G401 (cell line): ENCODE measurements at regions not wholly inside any gene's neighbourhood (a gene's known extent, or its start where the extent isn't known, plus 50 kb on each side); places are given as distances from the start of the nearest gene placed in this dataset.

Source experiments
- DNase-seq: peaks from one replicate; pipeline ENCODE4 v3.0.0-alpha.2; 2015; ENCODE audit warnings: low spot score
- in situ Hi-C: cut with HindIII; loops from 2 replicates; pipeline ENCODE4 v1.10.0; 2016; ENCODE audit warnings: low sequenced_read_pairs, mixed read lengths

GRCh38 chr11:27217496-27217895, 145.5 kb downstream of the CCDC34 start:
- DNase-seq = no peak
- in situ Hi-C loops = no loop called here

DNA sequence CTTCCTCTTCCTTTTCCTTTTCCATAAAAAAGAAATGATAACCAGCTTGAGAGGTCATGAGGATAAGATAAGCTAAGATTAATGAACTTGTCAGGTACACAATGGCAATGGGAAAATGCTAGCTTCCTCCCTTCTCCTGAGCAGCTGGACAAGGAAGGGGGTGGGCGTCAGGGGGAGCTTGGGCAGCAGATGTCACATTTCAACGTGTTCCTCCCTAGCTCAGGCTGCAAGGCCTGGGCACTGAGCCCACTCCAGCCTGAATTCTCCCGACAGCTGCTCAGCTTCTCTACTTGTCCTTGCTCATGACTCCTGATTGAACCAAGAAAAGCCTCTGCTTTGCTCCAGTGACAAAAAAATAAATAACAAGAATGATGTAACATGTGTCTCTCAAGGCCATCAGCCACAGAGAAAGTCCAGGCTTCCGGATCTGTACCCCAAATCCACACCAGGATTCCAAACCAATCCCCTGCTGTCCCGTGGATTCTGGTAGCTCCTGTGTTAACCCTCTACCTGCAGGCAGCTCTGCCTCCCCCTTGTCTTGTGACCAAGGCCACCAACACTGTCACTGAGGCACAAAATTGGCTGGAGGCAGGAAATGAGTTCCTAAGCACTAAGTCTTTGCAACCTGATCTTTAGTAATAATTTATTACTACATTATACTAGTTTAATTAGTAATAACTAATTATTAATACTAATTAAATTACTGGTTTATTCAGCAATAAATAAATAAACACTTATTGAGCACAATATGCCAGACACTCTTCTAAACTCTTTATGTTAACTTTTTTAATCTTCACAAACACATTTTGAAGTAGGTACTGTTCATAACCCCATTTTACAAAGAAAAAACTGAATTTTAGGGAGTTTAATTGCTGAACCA, 146.5 kb downstream of the CCDC34 start:
- peak; percentile 67 for DNase-seq
- in situ Hi-C loops = no loop called here

DNA sequence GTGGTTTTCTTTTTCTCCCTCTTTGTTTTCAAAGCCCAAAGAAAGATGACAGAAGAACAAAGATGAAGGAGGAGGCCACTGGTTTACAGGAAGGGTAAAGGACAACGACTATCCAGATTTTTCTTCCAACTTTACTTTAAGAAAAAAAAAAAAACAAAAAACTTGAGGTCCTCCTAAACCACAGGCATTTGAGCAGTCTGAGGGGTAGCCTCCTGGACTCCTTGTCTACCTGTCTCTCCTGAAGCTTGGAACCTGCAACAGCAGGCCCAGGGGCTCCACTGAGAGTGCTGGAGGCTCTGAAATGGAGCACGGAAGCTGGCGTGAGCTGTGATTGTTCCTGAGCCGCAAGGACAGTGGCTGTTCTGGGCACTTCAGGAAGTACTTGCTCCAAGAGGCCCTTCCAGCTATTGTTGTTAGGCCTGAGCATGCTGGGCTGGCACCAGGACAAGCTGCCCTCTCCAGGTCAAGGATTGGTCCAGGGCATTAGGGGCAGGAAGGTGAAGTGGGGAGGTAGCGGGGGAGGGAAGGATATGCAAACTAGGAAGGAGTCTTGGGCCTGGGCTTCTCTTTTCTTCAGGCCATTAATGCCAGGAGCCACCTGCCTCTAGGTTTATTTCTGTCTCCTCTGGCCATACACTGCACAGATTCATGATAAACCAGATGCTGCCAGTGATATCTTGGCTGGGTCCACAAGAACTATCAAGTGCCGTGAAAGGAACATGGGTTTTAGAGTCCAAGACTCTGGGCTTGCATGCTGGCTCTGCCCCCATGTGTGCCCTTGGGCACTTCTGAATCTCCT, 147.3 kb downstream of the CCDC34 start:
- in situ Hi-C loops = no loop called here
- no peak for DNase-seq

DNA sequence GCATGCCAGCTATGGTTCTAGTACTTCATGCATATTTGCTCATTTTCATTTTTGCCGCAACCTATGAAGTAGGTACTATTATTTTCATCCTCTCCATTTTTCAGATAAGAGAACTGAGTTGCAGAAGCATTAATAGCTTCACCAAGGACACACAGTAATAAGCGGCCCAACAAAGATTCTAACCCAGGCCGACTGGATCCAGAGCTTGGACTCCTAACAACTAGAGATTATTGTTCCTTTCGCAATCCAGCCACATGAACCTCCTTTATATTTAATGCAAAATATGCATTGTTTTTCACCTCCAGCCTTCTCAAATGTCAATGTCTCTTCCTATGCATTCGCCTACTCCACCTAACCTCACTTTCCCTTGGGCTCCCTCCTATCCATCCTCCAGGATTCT, 148.3 kb downstream of the CCDC34 start:
- DNase-seq = no peak
- in situ Hi-C loops = no loop called here

DNA sequence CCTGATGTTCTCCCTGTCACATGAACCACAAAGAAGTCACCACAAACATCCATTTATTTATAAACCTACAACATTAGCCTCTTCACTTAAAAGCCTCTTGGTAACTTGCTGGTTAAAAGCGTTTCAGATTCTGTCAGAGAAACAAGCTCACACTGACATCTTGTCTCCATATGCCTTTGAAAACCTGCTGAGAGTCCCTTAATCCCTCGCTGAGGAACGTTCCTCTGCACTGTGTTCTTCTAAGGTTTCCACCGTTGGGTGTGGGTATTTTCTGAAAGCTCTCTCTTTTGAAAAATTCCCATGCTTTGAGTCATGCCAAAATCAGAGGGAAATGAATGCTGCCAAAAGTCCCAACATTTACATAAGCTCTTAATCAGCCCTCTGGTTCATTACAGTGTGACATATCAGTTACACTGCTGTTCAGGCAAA, 149.8 kb downstream of the CCDC34 start:
- in situ Hi-C loops = no loop called here
- peak; percentile 86 for DNase-seq

- no peak for DNase-seq
- in situ Hi-C loops = no loop called here
Observed at GRCh38 chr11:27212248-27212780, 150.7 kb downstream of the CCDC34 start.

- in situ Hi-C loops = no loop called here
- DNase-seq = no peak
Observed at GRCh38 chr11:27211370-27212127, 151.5 kb downstream of the CCDC34 start.

DNA sequence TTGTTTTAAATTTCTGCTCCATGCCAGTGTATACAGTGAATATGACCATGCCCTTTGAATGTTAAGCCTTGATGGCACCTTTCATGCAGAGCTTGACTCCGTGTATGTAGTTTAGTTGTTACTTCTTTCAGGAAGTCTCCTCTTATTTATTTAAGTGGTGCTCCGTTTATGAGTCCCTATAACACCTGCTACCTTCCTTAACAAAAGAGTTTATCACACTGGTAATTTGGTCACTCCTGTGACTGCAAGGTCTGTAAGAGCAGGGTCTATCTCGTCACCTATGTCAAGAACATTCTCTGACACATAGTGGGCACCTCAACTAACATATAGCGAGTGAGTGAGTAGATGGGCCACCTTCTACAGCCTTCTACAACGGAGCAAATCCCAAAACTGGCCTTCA, 152.5 kb downstream of the CCDC34 start:
- in situ Hi-C loops = no loop called here
- DNase-seq = no peak

GRCh38 chr11:27209562-27210005, 153.4 kb downstream of the CCDC34 start:
- no peak for DNase-seq
- in situ Hi-C loops = no loop called here

DNA sequence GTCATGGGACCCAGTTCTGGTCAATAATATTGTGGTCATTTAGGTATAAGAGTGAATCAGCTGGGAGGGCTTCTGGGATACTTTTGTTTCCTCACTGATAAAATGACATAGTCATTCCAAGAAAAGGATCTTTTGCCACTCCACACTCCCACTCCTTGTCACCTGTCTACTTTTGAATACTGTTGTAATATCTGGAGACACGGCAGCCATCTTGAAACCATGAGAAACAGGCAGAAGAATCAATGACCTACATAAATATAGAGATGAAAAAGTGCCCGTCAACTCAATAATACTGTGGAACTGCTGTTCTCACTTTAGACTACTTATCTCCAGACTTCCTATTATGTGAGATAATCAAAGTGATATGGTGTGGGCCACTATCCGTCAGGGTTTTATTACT, 154.2 kb downstream of the CCDC34 start:
- no peak for DNase-seq
- in situ Hi-C loops = no loop called here

- in situ Hi-C loops = no loop called here
Observed at GRCh38 chr11:27207025-27207650, 155.9 kb downstream of the CCDC34 start.

DNA sequence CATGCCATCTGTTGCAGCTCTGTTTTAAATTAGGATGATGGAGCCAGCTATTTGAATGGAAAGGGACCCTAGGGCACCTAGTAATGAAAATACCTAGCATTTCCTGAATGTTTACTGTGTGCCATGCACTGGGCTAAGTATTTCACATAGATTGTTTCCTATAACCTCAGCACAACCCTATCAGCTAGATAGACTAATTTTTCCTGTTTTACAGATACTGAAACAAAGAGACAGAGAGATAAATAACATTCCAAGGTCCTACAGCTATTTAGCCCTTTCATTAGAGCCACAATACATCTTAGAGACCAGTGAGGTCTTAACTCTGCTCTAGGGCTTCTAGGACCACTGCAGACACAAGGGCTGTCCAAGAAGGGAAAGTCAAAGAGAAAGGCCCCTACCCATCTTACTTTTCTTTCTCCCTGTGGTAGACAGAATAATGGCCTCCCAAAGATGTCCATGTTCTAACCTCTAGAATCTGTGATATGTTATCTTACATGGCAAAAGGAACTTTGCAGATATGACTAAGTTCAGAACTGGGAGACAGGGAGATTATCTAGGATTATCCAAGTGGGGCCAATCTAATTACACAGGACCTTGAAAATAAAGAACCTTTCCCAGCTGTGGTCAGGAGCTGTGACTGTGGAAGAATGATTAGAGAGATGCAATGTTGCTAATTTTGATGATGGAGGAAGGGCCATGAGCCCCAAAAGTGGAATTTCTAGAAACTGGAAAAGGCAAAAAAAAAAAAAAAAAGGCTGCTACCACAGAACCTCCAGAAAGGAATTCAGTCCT, 157.0 kb downstream of the CCDC34 start:
- in situ Hi-C loops = no loop called here
- no peak for DNase-seq

More at GRCh38 chr11:27207025-27207650, 155.9 kb downstream of the CCDC34 start:
- no peak for DNase-seq

- DNase-seq = no peak
- in situ Hi-C loops = no loop called here
Observed at GRCh38 chr11:27205250-27205649, 157.8 kb downstream of the CCDC34 start.

DNA sequence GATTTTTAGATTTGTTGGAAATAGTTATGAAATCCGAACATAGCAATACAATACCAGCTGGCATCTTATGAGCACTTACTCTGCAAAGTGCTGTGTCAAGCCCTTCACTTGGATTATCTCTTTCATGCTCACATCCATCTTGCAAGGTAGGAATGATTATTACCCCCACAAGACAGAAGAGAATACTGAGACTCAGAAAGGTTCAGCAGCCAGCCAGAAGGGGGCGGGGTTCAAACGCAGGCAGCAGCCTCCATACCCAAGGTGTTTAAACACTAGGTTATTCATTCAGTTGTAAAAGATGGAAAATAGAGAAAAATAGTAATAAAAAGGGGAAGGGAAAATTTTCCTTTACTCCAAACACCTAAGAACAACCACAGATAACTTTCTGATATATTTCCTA, 158.5 kb downstream of the CCDC34 start:
- DNase-seq = no peak
- in situ Hi-C loops = no loop called here

DNA sequence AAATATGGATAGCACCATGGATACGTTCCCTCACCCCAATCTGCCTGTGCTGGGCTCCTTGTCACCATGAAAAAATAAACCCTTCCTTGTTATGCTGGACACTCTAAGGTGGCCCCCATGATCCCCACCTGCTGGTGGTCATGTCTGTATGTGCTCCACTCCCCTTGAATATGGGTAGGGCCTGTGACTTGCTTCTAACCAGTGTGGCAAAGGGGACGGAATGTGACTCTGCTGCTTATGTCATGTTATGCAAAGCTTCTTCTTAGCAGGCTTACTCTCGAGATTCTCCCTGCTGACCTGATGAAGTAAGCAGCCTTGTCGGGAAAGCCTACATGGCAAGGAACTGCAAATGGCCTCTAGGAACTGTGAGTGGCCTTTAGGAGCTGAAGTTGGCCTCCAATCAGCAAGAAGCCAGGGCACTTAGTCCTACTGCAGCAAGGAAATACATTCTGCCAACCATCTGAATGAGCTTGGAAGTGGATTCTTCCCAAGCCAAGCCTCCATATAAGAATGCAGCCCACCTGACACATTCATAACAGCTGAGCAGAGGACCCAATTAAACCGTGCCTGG, 159.9 kb downstream of the CCDC34 start:
- in situ Hi-C loops = no loop called here
- no peak for DNase-seq

DNA sequence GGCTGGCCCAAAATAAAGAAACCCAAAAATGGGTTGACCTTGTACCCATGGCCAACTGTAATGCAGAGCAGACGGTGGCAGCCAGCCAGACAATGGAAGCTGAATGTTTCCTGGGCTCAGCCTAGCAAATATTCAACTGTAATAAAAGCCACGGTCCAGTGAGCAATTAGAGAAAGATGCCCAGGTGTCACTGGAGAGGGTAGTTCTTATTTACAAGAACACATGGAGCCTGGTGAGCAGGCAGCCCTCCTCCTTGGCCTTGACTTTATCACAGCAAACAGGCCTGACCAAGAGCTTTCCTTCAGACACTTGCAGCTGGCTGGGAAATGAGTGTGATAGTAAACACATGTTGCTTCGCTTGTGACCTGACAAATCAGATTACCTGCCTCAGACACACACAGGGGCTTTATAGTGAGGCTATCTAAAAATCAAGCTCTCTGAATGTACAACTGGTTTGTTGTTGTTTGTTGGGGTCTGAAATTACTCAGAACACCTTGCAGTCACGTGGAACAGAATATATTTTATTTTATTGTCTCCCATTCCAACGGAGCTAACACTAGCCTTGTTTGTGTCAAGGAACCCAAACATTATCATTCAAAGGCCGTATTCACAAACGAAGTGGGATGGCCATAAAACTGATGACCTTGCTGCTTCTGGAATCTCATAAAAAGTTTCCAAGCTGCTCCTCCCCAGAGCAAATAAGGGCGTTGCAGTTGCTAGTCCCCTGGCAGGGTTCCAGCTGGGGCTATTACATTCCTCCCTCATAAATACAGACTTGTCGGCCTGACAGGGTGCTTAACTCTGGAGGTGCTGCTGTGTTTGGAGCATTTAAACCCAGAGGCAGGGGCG, 161.1 kb downstream of the BBOX1 start:
- DNase-seq = no peak
- in situ Hi-C loops = no loop called here
